ENCODE measurements at regions not wholly inside any gene's neighbourhood (a gene's known extent, or its start where the extent isn't known, plus 50 kb on each side); places are given as distances from the start of the nearest gene placed in this dataset.

GRCh38 chr13:58048670-58049069 is 417.1 kb downstream of the PCDH17 start:
- DNase-seq (ENCODE audit: low read depth, low spot score), result no peak

GRCh38 chr13:58051396-58051795 is 419.9 kb downstream of the PCDH17 start:
- DNase-seq (ENCODE audit: low read depth, low spot score), result no peak

- peak; percentile 56 for DNase-seq (ENCODE audit: low read depth, low spot score)
Measured at GRCh38 chr13:58051807-58052375, 420.3 kb downstream of the PCDH17 start.

- DNase-seq (ENCODE audit: low read depth, low spot score), result no peak
Measured at GRCh38 chr13:58056426-58056825, 424.9 kb downstream of the PCDH17 start.

- DNase-seq (ENCODE audit: low read depth, low spot score), result no peak
Measured at GRCh38 chr13:58059624-58060023, 428.1 kb downstream of the PCDH17 start.

- DNase-seq (ENCODE audit: low read depth, low spot score), result peak; percentile 30
Measured at GRCh38 chr13:58080806-58081205, 449.3 kb downstream of the PCDH17 start.

- no peak for DNase-seq (ENCODE audit: low read depth, low spot score)
Measured at GRCh38 chr13:58081301-58081820, 449.8 kb downstream of the PCDH17 start.

- no peak for DNase-seq (ENCODE audit: low read depth, low spot score)
Measured at GRCh38 chr13:58083064-58083463, 451.5 kb downstream of the PCDH17 start.

- no peak for DNase-seq (ENCODE audit: low read depth, low spot score)
Measured at GRCh38 chr13:58085274-58085673, 453.7 kb downstream of the PCDH17 start.

- no peak for DNase-seq (ENCODE audit: low read depth, low spot score)
Measured at GRCh38 chr13:58085819-58086218, 454.3 kb downstream of the PCDH17 start.

- no peak for DNase-seq (ENCODE audit: low read depth, low spot score)
Measured at GRCh38 chr13:58087566-58087965, 456.0 kb downstream of the PCDH17 start.

- DNase-seq (ENCODE audit: low read depth, low spot score), result no peak
Measured at GRCh38 chr13:58093394-58093793, 461.9 kb downstream of the PCDH17 start.

- DNase-seq (ENCODE audit: low read depth, low spot score), result no peak
Measured at GRCh38 chr13:58097831-58098230, 466.3 kb downstream of the PCDH17 start.

GRCh38 chr13:58119351-58119750 is 487.8 kb downstream of the PCDH17 start:
- DNase-seq (ENCODE audit: low read depth, low spot score), result no peak

GRCh38 chr13:58119804-58120203 is 488.3 kb downstream of the PCDH17 start:
- DNase-seq (ENCODE audit: low read depth, low spot score), result no peak

- no peak for DNase-seq (ENCODE audit: low read depth, low spot score)
Measured at GRCh38 chr13:58126496-58126895, 495.0 kb downstream of the PCDH17 start.

- no peak for DNase-seq (ENCODE audit: low read depth, low spot score)
Measured at GRCh38 chr13:58134012-58134411, 502.5 kb downstream of the PCDH17 start.

- DNase-seq (ENCODE audit: low read depth, low spot score), result no peak
Measured at GRCh38 chr13:58134525-58134924, 503.0 kb downstream of the PCDH17 start.

GRCh38 chr13:58142952-58143351 is 511.4 kb downstream of the PCDH17 start:
- no peak for DNase-seq (ENCODE audit: low read depth, low spot score)

- DNase-seq (ENCODE audit: low read depth, low spot score), result no peak
Measured at GRCh38 chr13:58144616-58145015, 513.1 kb downstream of the PCDH17 start.

- no peak for DNase-seq (ENCODE audit: low read depth, low spot score)
Measured at GRCh38 chr13:58151452-58151851, 519.9 kb downstream of the PCDH17 start.

- DNase-seq (ENCODE audit: low read depth, low spot score), result no peak
Measured at GRCh38 chr13:58160980-58161379, 529.4 kb downstream of the PCDH17 start.

- no peak for DNase-seq (ENCODE audit: low read depth, low spot score)
Measured at GRCh38 chr13:58165617-58166016, 534.1 kb downstream of the PCDH17 start.

GRCh38 chr13:58181111-58181510 is 549.6 kb downstream of the PCDH17 start:
- no peak for DNase-seq (ENCODE audit: low read depth, low spot score)

All from iPS DF 19.7 (cell line).